ENCODE measurements at regions not wholly inside any gene's neighbourhood (a gene's known extent, or its start where the extent isn't known, plus 50 kb on each side); places are given as distances from the start of the nearest gene placed in this dataset.

GRCh38 chr2:121904656-121905055, 149.2 kb downstream of the TSN start:
- DNase-seq (ENCODE audit: unreplicated experiment): no peak
- no peaks in the 10 kb centered on the region for H3K9me3 Mint-ChIP-seq (ENCODE audit: unreplicated experiment)
- peaks cover 9% of the 10 kb centered on the region for H3K4me1 Mint-ChIP-seq (ENCODE audit: insufficient read depth, unreplicated experiment)
- H3K27me3 Mint-ChIP-seq (ENCODE audit: insufficient read depth, unreplicated experiment): no peaks in the 10 kb centered on the region
- H3K27ac Mint-ChIP-seq (ENCODE audit: low read depth, unreplicated experiment): no peak overlapping the region
- H3K4me3 Mint-ChIP-seq (ENCODE audit: unreplicated experiment): no peak overlapping the region
- no TSS peak for BruUV-seq (replicated peaks)
- TF ChIP-seq, protein P1, sequence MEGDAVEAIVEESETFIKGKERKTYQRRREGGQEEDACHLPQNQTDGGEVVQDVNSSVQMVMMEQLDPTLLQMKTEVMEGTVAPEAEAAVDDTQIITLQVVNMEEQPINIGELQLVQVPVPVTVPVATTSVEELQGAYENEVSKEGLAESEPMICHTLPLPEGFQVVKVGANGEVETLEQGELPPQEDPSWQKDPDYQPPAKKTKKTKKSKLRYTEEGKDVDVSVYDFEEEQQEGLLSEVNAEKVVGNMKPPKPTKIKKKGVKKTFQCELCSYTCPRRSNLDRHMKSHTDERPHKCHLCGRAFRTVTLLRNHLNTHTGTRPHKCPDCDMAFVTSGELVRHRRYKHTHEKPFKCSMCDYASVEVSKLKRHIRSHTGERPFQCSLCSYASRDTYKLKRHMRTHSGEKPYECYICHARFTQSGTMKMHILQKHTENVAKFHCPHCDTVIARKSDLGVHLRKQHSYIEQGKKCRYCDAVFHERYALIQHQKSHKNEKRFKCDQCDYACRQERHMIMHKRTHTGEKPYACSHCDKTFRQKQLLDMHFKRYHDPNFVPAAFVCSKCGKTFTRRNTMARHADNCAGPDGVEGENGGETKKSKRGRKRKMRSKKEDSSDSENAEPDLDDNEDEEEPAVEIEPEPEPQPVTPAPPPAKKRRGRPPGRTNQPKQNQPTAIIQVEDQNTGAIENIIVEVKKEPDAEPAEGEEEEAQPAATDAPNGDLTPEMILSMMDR (IDR thresholded peaks at IDR 0.05; ENCODE audit: unreplicated experiment): no peak
- intact Hi-C loops (cut with micrococcal nuclease): no loop called here
- H3K36me3 Mint-ChIP-seq (ENCODE audit: insufficient read depth, unreplicated experiment): no peaks in the 10 kb centered on the region
- ChIA-PET CTCF (no interaction called here), POLR2A (no interaction called here)

- no TSS peak for BruUV-seq (replicated peaks)
- no peak for DNase-seq (ENCODE audit: unreplicated experiment)
- TF ChIP-seq, protein P1 (IDR thresholded peaks at IDR 0.05; ENCODE audit: unreplicated experiment): no peak
- CTCF ChIA-PET: no interaction called here
- POLR2A ChIA-PET: no interaction called here
- Mint-ChIP-seq H3K27me3 (ENCODE audit: insufficient read depth, unreplicated experiment) (no peaks in the 10 kb centered on the region), H3K9me3 (ENCODE audit: unreplicated experiment) (no peaks in the 10 kb centered on the region), H3K36me3 (ENCODE audit: insufficient read depth, unreplicated experiment) (no peaks in the 10 kb centered on the region), H3K4me3 (ENCODE audit: unreplicated experiment) (no peak overlapping the region), H3K27ac (ENCODE audit: low read depth, unreplicated experiment) (no peak overlapping the region), H3K4me1 (ENCODE audit: insufficient read depth, unreplicated experiment) (peaks cover 9% of the 10 kb centered on the region)
- intact Hi-C loops (cut with micrococcal nuclease): no loop called here
Measured at GRCh38 chr2:121905201-121905600, 149.8 kb downstream of the TSN start.

- DNase-seq (ENCODE audit: unreplicated experiment): no peak
- BruUV-seq (replicated peaks): no TSS peak
- no peak overlapping the region for H3K4me3 Mint-ChIP-seq (ENCODE audit: unreplicated experiment)
- intact Hi-C loops (cut with micrococcal nuclease): no loop called here
- TF ChIP-seq, protein P1 (IDR thresholded peaks at IDR 0.05; ENCODE audit: unreplicated experiment): no peak
- ChIA-PET POLR2A (no interaction called here), CTCF (interaction anchor here (0.6 kb wide), 1 partner anchor 77 kb away, joined by 3 read pairs; no protein-coding TSS in a partner anchor)
- H3K9me3 Mint-ChIP-seq (ENCODE audit: unreplicated experiment): no peaks in the 10 kb centered on the region
- no peaks in the 10 kb centered on the region for H3K36me3 Mint-ChIP-seq (ENCODE audit: insufficient read depth, unreplicated experiment)
- H3K4me1 Mint-ChIP-seq (ENCODE audit: insufficient read depth, unreplicated experiment): peaks cover 9% of the 10 kb centered on the region
- H3K27me3 Mint-ChIP-seq (ENCODE audit: insufficient read depth, unreplicated experiment): no peaks in the 10 kb centered on the region
- H3K27ac Mint-ChIP-seq (ENCODE audit: low read depth, unreplicated experiment): no peak overlapping the region
Measured at GRCh38 chr2:121906170-121906569, 150.7 kb downstream of the TSN start.

- no peak overlapping the region for H3K4me3 Mint-ChIP-seq (ENCODE audit: unreplicated experiment)
- TF ChIP-seq, protein P1 (IDR thresholded peaks at IDR 0.05; ENCODE audit: unreplicated experiment): no peak
- no TSS peak for BruUV-seq (replicated peaks)
- intact Hi-C loops (cut with micrococcal nuclease): no loop called here
- H3K27ac Mint-ChIP-seq (ENCODE audit: low read depth, unreplicated experiment): no peak overlapping the region
- DNase-seq (ENCODE audit: unreplicated experiment): no peak
- H3K4me1 Mint-ChIP-seq (ENCODE audit: insufficient read depth, unreplicated experiment): peaks cover 5% of the 10 kb centered on the region
- ChIA-PET POLR2A (no interaction called here), CTCF (interaction anchor here (0.6 to 1.9 kb wide), 2 partner anchors 11 to 43 kb away, joined by 4 to 13 read pairs; no protein-coding TSS in a partner anchor)
- no peaks in the 10 kb centered on the region for H3K9me3 Mint-ChIP-seq (ENCODE audit: unreplicated experiment)
- H3K27me3 Mint-ChIP-seq (ENCODE audit: insufficient read depth, unreplicated experiment): no peaks in the 10 kb centered on the region
- H3K36me3 Mint-ChIP-seq (ENCODE audit: insufficient read depth, unreplicated experiment): no peaks in the 10 kb centered on the region
Measured at GRCh38 chr2:121907928-121908327, 152.5 kb downstream of the TSN start.
